Mesodermal cell (in vitro differentiated cells): ENCODE measurements at regions not wholly inside any gene's neighbourhood (a gene's known extent, or its start where the extent isn't known, plus 50 kb on each side); places are given as distances from the start of the nearest gene placed in this dataset.

ENCODE experiments used
- H3K27ac ChIP-seq: 2 replicates; pipeline ENCODE4 v1.7.0; 2013; ENCODE audit warnings: mild to moderate bottlenecking, low read depth, low read length, moderate library complexity; ENCODE audit not compliant: severe bottlenecking
- H3K36me3 ChIP-seq: 2 replicates; pipeline ENCODE4 v1.7.1; 2013; ENCODE audit warnings: mild to moderate bottlenecking, low read length, moderate library complexity; ENCODE audit not compliant: control insufficient read depth, insufficient read depth
- H3K4me1 ChIP-seq: one replicate; pipeline ENCODE4 v1.7.1; 2013; ENCODE audit warnings: mild to moderate bottlenecking, low read length; ENCODE audit not compliant: insufficient read depth, control insufficient read depth, poor library complexity, severe bottlenecking
- H3K4me3 ChIP-seq: 2 replicates; pipeline ENCODE4 v1.7.0; 2013; ENCODE audit warnings: low read length, control low read depth, mild to moderate bottlenecking; ENCODE audit not compliant: insufficient read depth, poor library complexity, severe bottlenecking; ENCODE audit errors: extremely low read depth
- H3K9me3 ChIP-seq: 2 replicates; pipeline ENCODE4 v1.7.1; 2013; ENCODE audit warnings: mild to moderate bottlenecking, low read length, moderate library complexity; ENCODE audit not compliant: control insufficient read depth
- WGBS, 2 experiments: methylation state at CpG; one replicate each; pipeline ENCODE4 v1.1.5; 2013; ENCODE audit warnings: missing lambda C conversion rate in 2 of 2; ENCODE audit not compliant: insufficient coverage in 2 of 2; 5-methylcytosine and 5-hydroxymethylcytosine counted together

DNA sequence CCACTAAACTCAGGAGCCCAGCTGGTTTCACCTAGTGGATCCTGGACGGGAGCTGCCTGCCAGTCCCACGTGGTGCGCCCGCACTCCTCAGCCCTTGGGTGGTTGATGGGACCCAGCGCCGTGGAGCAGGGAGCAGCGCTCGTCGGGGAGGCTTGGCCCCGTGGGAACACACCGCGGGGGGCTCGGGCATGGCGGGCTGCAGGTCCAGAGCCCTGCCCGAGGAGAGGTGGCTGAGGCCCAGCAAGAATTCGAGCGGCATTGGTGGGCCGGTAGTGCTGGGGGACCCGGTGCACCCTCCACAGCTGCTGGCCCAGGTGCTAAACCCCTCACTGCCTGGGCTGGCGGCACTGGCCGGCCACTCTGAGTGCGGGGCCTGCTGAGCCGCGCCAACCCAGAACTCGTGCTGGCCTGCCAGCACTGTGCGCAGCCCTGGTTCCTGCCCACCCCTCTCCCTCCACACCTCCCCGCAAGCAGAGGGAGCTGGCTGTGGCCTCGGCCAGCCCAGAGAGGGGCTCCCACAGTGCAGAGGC lies 137.3 kb downstream of the TRIB2 start:
- Histone ChIP-seq H3K36me3 (no peaks in the 10 kb centered on the region), H3K27ac (no peak overlapping the region), H3K9me3 (peaks cover 10% of the 10 kb centered on the region), H3K4me3 (no peak overlapping the region), H3K4me1 (no peaks in the 10 kb centered on the region)
- WGBS, 2 experiments: 96 to 97% methylated on average over 22 to 27 of the region's 28 CpGs

DNA sequence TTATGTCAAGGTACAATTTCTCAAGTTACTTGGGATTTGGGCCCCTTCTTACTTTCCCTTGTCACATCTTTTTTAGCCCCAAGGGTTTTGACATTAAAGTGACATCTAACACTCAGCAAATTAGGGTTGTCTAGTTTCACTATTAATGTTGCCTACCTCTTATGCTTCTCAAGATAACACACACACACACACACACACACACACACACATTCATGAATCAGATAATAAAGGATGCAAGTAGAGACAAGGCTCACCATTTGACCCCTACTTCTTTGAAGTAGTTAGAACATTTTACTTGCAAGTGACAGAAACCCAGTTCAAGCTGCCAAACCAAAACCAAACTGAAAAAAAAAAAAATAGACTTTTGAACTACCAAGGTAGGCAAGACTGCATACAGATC lies 138.8 kb downstream of the TRIB2 start:
- Histone ChIP-seq H3K27ac (no peak overlapping the region), H3K4me1 (no peaks in the 10 kb centered on the region), H3K9me3 (peaks cover 10% of the 10 kb centered on the region), H3K36me3 (no peaks in the 10 kb centered on the region), H3K4me3 (no peak overlapping the region)

DNA sequence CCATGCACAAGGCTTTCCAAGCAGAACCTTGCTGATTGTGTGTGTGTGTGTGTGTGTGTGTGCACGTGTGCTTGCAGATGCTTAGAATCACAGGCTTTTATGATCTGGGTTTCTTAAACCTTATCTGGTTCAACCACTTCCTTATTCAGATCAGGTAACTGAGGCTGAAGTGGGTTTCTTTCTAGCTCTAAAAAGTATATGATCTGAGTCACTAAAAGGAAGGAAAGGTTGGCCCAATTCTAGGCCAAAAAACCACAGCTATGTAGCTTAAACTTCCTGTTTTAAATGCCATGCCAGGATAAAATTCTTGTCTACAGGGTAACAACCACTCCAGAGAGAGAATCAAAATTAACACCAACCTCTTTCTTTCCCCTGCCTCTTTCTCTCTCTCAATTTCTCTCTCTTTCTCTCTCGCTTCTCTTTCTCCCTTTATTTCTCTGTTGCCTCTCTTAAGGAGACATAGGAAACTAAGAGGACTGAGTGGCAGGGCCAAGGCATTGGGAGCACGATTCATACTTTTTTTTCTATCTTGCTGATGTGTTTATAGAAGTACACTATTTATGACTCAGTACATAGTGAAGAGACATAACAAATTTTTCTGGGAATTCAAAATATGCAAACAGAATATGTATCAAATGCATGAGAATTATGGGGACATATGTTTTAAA lies 140.3 kb downstream of the TRIB2 start:
- Histone ChIP-seq H3K9me3 (peaks cover 10% of the 10 kb centered on the region), H3K4me1 (no peaks in the 10 kb centered on the region), H3K27ac (no peak overlapping the region), H3K36me3 (no peaks in the 10 kb centered on the region), H3K4me3 (no peak overlapping the region)
- no CpG with 5 or more reads among the region's 3 CpGs for WGBS, 2 experiments

DNA sequence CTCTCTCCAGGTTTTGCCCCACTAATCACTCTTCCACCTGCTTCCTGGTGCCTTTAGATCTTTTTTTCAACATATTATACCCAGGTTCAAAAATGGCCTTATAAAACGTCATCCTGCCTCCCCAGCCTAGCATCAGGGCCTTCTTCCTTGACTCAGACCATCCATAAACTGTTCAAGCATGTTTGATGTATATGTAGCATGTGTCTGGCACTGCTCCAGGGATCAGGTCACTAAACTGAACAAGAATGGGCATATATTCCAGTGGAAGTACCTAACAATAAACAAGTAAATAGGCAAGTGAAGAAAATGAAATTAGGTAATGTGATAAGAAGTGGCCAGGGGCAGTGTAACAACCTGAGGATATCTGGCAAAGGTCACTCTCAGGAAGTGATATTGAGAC lies 141.2 kb downstream of the TRIB2 start:
- H3K4me1 ChIP-seq: no peaks in the 10 kb centered on the region
- H3K9me3 ChIP-seq: peaks cover 15% of the 10 kb centered on the region
- no peak overlapping the region for H3K27ac ChIP-seq
- no peak overlapping the region for H3K4me3 ChIP-seq
- no CpG with 5 or more reads among the region's 1 CpG for WGBS, 2 experiments
- no peaks in the 10 kb centered on the region for H3K36me3 ChIP-seq

DNA sequence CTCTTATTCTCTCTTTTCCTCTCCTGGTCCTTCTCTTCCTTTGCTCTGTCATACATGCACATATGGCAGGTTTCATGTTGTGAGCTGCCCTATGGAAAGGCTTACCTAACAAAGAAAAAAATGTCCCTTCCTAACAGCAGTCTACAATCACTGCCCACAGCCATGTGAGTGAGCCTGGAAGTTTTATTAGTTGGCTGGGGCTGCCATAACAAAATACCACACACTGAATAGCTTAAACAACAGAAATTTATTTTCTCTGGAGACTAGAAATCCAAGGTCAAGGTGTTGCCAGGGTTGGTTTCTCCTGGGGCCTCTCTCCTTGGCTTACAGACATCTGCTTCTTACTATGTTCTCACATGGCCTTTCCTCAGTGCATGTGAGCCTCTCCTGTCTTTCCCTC lies 142.1 kb downstream of the TRIB2 start:
- Histone ChIP-seq H3K4me1 (no peaks in the 10 kb centered on the region), H3K9me3 (peaks cover 22% of the 10 kb centered on the region), H3K4me3 (no peak overlapping the region)

DNA sequence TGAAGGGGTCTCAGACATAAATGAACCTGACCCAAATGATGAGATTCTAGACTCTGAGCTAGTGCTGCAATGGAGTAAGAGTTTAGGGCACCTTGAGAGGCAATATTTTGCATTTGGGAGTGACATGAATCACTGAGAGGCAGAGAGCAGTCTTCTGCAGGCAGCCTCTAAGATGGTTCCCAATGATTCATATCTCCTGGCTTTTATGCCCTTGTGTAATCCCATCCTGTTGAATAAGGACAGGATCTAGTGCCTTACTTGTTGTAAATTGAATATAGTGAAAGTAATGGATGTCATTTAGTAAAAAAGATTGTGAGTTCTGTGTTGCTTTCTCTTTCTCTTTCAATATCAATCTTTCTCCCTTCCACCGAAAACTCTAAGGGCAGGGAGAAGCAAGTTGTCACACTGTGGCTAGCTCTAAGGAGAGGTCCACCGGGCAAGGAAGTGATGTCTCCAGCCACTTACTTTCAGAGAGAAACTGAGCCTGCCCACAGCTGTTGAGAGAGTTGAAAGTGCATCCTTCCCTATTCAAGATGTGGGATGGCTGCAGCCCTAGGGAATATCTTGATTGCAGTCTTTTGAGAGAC lies 144.7 kb downstream of the TRIB2 start:
- H3K27ac ChIP-seq: no peak overlapping the region
- H3K4me1 ChIP-seq: no peaks in the 10 kb centered on the region
- 100% methylated on average over 1 of the region's 2 CpGs for WGBS, 2 experiments
- H3K36me3 ChIP-seq: no peaks in the 10 kb centered on the region
- peaks cover 15% of the 10 kb centered on the region for H3K9me3 ChIP-seq
- H3K4me3 ChIP-seq: no peak overlapping the region

More for the DNA sequence above, 142.1 kb downstream of the TRIB2 start:
- Histone ChIP-seq H3K36me3 (no peaks in the 10 kb centered on the region), H3K27ac (no peak overlapping the region)

DNA sequence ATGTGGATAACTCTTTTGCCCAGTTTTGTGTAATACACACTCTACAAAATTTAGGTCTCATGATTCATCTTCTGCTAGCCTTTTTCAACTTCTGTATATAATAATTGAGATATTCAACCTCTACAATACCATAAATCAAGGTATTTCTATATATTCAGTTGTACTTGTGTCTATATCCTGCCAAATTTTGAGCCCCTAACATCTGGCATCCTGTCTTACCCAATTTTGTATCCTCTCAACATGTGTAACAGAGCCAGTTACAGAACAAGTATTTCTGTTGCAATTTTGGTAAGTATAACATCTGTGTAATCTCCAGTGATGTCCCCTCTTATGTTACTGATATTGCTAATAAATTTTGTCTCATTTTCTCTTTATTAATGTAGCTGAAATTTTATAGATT lies 145.8 kb downstream of the TRIB2 start:
- Histone ChIP-seq H3K27ac (no peak overlapping the region), H3K9me3 (peaks cover 15% of the 10 kb centered on the region), H3K4me3 (no peak overlapping the region), H3K4me1 (no peaks in the 10 kb centered on the region), H3K36me3 (no peaks in the 10 kb centered on the region)

DNA sequence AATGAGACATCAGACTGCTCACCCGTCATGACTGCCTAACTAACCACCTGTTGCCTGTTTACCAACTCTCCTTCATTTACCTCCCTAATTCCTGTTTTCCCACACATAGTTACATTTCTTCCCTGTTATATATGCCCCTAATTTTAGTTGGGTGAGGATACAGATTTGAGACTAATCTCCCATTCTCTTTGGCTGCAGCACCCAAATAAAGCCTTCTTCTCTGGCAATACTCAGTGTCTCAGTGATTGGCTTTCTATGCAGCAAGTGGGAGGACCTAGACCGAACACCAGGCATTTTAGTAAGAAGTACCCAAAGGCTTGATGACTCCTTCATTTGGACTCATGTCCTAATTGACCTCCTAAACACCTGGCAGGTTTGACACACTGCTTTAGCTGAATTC lies 147.2 kb downstream of the TRIB2 start:
- Histone ChIP-seq H3K4me3 (no peak overlapping the region), H3K27ac (no peak overlapping the region), H3K9me3 (peaks cover 15% of the 10 kb centered on the region), H3K36me3 (no peaks in the 10 kb centered on the region), H3K4me1 (peaks cover 2% of the 10 kb centered on the region)
- 63 to 80% methylated on average over 1 to 2 of the region's 2 CpGs for WGBS, 2 experiments

DNA sequence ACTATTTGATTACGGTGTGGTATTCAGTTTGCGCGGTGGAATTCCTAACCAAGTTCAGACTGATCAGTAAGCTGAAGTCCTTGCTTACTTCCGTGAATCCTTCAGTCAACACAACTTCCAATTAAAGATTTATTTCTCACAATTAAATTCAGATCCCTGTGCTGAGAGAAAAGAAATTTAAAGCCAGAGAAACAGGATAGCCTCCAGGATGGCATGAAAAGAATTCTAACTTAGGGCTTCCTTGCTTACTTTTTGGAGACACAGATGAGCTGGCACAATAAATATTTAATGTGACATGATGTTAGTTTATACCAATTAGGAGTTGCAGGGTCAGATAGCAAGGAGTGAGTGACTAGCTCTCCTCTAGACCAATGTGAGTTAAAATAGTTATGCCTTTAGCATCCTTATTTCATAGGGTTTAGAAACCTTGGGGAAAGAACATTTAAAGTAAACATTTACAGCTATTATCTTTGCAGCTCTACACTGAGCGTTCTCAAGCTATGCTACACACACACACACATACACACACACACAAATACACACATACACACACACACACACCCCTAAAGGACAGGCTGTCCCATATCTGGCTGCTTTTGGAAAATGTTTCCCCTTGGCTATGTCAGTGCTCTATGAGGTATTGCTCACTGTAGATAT lies 151.0 kb downstream of the TRIB2 start:
- Histone ChIP-seq H3K9me3 (peaks cover 11% of the 10 kb centered on the region), H3K4me3 (no peak overlapping the region), H3K4me1 (peaks cover 2% of the 10 kb centered on the region), H3K36me3 (no peaks in the 10 kb centered on the region), H3K27ac (no peak overlapping the region)
- 81 to 100% methylated on average over 1 to 4 of the region's 5 CpGs for whole genome bisulfite sequencing, 2 experiments

DNA sequence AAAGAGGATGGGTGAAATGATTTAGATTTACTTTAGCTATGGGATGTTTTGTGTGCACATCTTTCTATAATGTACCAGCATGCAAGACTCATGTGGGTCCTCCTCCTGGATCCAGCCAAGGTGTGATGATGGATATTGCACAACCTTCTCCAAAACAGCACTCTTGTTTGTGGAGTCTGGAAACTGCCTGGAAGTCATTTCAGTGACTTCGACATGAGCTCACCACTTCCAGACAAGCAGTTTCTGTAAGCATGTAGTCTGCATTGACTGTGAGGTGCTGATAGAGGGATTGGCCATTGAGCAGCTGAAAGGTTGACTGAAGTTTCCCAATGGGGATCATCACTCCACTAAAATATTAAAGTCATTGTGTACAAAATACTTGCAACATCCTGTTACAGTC lies 154.0 kb downstream of the TRIB2 start:
- peaks cover 2% of the 10 kb centered on the region for H3K4me1 ChIP-seq
- no CpG with 5 or more reads among the region's 1 CpG for WGBS, 2 experiments
- no peaks in the 10 kb centered on the region for H3K36me3 ChIP-seq
- no peak overlapping the region for H3K4me3 ChIP-seq
- H3K9me3 ChIP-seq: no peaks in the 10 kb centered on the region
- no peak overlapping the region for H3K27ac ChIP-seq

DNA sequence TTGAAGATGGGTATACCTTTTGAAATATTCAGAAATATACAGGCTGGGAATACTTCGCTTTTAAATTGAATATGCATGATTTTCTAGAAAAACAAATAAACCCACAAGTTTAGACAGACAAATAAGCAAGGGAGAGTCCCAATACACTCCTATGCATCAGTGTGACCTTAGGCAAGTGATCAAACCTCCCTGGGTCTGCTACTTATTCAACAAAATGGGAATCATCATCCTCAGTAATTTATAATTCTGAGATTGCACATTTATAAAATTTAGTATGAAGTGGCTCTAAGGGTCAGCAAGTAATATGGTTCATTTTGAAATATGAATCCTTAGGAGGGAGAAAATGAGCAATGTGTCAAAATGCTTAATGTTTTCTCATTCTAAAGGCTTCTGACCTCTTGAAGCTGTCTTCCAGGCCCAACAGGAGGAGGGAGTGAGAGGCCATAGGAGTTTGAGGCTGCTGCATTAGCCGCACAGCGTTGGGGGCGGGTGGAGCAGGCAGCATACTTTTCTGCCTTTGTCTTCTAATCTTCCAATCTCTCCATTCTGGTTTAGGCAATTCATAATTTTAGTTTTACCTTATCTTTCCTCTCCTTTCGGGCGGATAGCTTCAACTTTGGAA lies 155.1 kb downstream of the TRIB2 start:
- no peak overlapping the region for H3K4me3 ChIP-seq
- peaks cover 2% of the 10 kb centered on the region for H3K4me1 ChIP-seq
- H3K27ac ChIP-seq: no peak overlapping the region
- 90 to 97% methylated on average over 3 to 5 of the region's 6 CpGs for WGBS, 2 experiments
- H3K9me3 ChIP-seq: no peaks in the 10 kb centered on the region
- H3K36me3 ChIP-seq: no peaks in the 10 kb centered on the region
